ENCODE measurements at regions not wholly inside any gene's neighbourhood (a gene's known extent, or its start where the extent isn't known, plus 50 kb on each side); places are given as distances from the start of the nearest gene placed in this dataset.

DNA sequence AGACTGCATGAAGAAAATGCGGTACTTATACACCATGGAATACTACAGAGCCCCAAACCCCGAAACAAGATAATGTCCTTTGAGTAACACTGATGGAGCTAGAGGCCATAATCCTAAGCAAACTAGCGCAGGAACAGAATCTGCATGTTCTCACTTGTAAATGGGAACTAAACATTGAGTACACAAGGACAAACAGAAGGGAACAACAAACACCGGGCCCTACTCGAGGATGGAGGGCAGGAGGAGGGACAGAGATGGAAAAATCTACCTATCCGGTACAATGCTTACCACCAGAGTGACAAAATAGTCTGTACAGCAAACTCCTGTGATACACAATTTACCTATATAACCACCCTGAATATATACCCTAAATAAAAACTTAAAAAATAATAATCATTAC, 507.9 kb downstream of the IPMK start:
- Histone ChIP-seq H3K36me3 (ENCODE audit: control insufficient read depth in 4 of 4, insufficient read depth in 4 of 4, low read length in 3 of 4) (no peaks in the 10 kb centered on the region), H3K9me3 (ENCODE audit: control extremely low read depth in 1 of 5, control insufficient read depth in 4 of 5, insufficient read depth in 2 of 5, low read depth in 1 of 5, low read length in 4 of 5) (no peaks in the 10 kb centered on the region), H3K27me3 (replicated peaks in 2 of 5; ENCODE audit: control insufficient read depth in 4 of 5, insufficient read depth in 5 of 5, low read length in 4 of 5) (no peaks in the 10 kb centered on the region), H3K4me1 (ENCODE audit: control extremely low read depth in 1 of 4, control insufficient read depth in 4 of 4, insufficient read depth in 4 of 4, low read length in 3 of 4) (no peaks in the 10 kb centered on the region), H3K27ac (ENCODE audit: insufficient read depth in 1 of 2, low read depth in 1 of 2, low read length in 2 of 2, poor library complexity in 1 of 2, severe bottlenecking in 2 of 2) (no peak overlapping the region), H3K4me3 (ENCODE audit: control insufficient read depth in 1 of 7, extremely low read depth in 1 of 7, insufficient read depth in 4 of 7, low read depth in 2 of 7, low read length in 6 of 7) (no peak overlapping the region)
- POLR2A ChIA-PET: no interaction called here
- no peak for DNase-seq
- CTCF ChIA-PET: no interaction called here
- 97% methylated on average over 3 of the region's 6 CpGs for WGBS (ENCODE audit: insufficient coverage)

DNA sequence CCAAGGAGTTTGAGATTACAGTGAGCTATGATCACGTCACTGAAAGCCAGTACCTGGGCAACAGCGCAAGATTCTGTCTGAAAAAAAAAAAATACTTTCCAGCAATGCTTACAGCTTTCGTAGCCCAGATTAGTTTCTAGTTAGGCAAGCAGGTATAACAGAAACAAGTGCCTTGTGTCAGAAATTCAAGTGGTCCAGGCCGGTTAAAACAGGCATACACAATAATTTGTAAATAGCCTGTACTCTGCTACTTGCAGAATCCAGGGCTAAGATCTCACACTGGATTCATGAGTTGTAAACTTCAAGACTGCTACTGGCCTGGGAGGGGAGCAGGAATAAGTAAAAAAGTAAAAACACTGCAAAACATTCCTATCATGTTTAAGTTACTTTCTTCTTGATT, 512.9 kb downstream of the IPMK start:
- H3K27ac ChIP-seq (ENCODE audit: insufficient read depth in 1 of 2, low read depth in 1 of 2, low read length in 2 of 2, poor library complexity in 1 of 2, severe bottlenecking in 2 of 2): no peak overlapping the region
- no peaks in the 10 kb centered on the region for H3K27me3 ChIP-seq (replicated peaks in 2 of 5; ENCODE audit: control insufficient read depth in 4 of 5, insufficient read depth in 5 of 5, low read length in 4 of 5)
- DNase-seq: no peak
- WGBS (ENCODE audit: insufficient coverage): 100% methylated on average over 3 of the region's 4 CpGs
- no peaks in the 10 kb centered on the region for H3K36me3 ChIP-seq (ENCODE audit: control insufficient read depth in 4 of 4, insufficient read depth in 4 of 4, low read length in 3 of 4)
- H3K4me3 ChIP-seq (ENCODE audit: control insufficient read depth in 1 of 7, extremely low read depth in 1 of 7, insufficient read depth in 4 of 7, low read depth in 2 of 7, low read length in 6 of 7): no peak overlapping the region
- ChIA-PET CTCF (no interaction called here), POLR2A (no interaction called here)
- no peaks in the 10 kb centered on the region for H3K4me1 ChIP-seq (ENCODE audit: control extremely low read depth in 1 of 4, control insufficient read depth in 4 of 4, insufficient read depth in 4 of 4, low read length in 3 of 4)
- H3K9me3 ChIP-seq (ENCODE audit: control extremely low read depth in 1 of 5, control insufficient read depth in 4 of 5, insufficient read depth in 2 of 5, low read depth in 1 of 5, low read length in 4 of 5): no peaks in the 10 kb centered on the region

DNA sequence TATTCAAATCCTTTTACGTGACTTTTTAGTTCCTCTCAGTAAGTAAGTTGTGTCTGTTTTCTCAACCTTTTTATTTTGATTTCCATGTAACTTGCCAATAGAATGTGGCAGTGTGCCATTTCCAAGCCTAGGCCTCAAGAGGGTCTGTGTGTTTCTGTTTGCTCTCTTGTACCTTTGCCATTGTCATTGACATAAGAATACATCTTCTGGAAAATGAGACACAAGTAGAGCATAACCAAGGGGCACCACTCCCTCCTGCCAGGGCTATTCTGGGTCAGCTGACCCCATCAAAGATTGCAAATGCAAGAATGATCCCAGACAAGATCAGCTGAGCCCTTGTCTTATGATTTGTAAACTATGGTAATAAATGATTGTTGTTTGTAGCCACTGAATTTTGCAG, 524.0 kb downstream of the IPMK start:
- WGBS (ENCODE audit: insufficient coverage): 100% methylated on average over 1 of the region's 1 CpG
- H3K4me1 ChIP-seq (ENCODE audit: control extremely low read depth in 1 of 4, control insufficient read depth in 4 of 4, insufficient read depth in 4 of 4, low read length in 3 of 4): no peaks in the 10 kb centered on the region
- no peaks in the 10 kb centered on the region for H3K27me3 ChIP-seq (replicated peaks in 2 of 5; ENCODE audit: control insufficient read depth in 4 of 5, insufficient read depth in 5 of 5, low read length in 4 of 5)
- POLR2A ChIA-PET: no interaction called here
- CTCF ChIA-PET: no interaction called here
- H3K27ac ChIP-seq (ENCODE audit: insufficient read depth in 1 of 2, low read depth in 1 of 2, low read length in 2 of 2, poor library complexity in 1 of 2, severe bottlenecking in 2 of 2): no peak overlapping the region
- H3K4me3 ChIP-seq (ENCODE audit: control insufficient read depth in 1 of 7, extremely low read depth in 1 of 7, insufficient read depth in 4 of 7, low read depth in 2 of 7, low read length in 6 of 7): no peak overlapping the region
- DNase-seq: no peak
- no peaks in the 10 kb centered on the region for H3K9me3 ChIP-seq (ENCODE audit: control extremely low read depth in 1 of 5, control insufficient read depth in 4 of 5, insufficient read depth in 2 of 5, low read depth in 1 of 5, low read length in 4 of 5)
- H3K36me3 ChIP-seq (ENCODE audit: control insufficient read depth in 4 of 4, insufficient read depth in 4 of 4, low read length in 3 of 4): no peaks in the 10 kb centered on the region

DNA sequence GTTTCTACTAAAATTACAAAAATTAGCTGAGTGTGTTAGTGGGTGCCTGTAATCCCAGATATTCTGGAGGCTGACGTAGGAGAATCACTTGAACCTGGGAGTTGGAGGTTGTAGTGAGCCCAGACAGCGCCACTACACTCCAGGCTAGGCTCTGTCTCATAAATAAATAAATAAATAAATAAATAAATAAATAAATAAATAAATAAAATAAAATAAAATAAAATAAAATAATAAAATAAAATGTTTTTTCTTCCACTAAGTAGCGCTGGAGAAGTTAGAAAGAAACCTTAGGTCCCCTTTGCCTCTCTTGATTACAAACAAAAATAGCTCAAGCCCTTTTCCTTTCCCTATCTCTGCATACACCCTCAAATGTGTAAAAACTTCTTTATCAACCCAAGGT, 525.9 kb downstream of the IPMK start:
- DNase-seq: no peak
- WGBS (ENCODE audit: insufficient coverage): 100% methylated on average over 1 of the region's 3 CpGs
- no peaks in the 10 kb centered on the region for H3K36me3 ChIP-seq (ENCODE audit: control insufficient read depth in 4 of 4, insufficient read depth in 4 of 4, low read length in 3 of 4)
- no peaks in the 10 kb centered on the region for H3K4me1 ChIP-seq (ENCODE audit: control extremely low read depth in 1 of 4, control insufficient read depth in 4 of 4, insufficient read depth in 4 of 4, low read length in 3 of 4)
- H3K27me3 ChIP-seq (replicated peaks in 2 of 5; ENCODE audit: control insufficient read depth in 4 of 5, insufficient read depth in 5 of 5, low read length in 4 of 5): no peaks in the 10 kb centered on the region
- no peak overlapping the region for H3K27ac ChIP-seq (ENCODE audit: insufficient read depth in 1 of 2, low read depth in 1 of 2, low read length in 2 of 2, poor library complexity in 1 of 2, severe bottlenecking in 2 of 2)
- CTCF ChIA-PET: no interaction called here
- POLR2A ChIA-PET: no interaction called here
- H3K4me3 ChIP-seq (ENCODE audit: control insufficient read depth in 1 of 7, extremely low read depth in 1 of 7, insufficient read depth in 4 of 7, low read depth in 2 of 7, low read length in 6 of 7): no peak overlapping the region
- H3K9me3 ChIP-seq (ENCODE audit: control extremely low read depth in 1 of 5, control insufficient read depth in 4 of 5, insufficient read depth in 2 of 5, low read depth in 1 of 5, low read length in 4 of 5): no peaks in the 10 kb centered on the region

DNA sequence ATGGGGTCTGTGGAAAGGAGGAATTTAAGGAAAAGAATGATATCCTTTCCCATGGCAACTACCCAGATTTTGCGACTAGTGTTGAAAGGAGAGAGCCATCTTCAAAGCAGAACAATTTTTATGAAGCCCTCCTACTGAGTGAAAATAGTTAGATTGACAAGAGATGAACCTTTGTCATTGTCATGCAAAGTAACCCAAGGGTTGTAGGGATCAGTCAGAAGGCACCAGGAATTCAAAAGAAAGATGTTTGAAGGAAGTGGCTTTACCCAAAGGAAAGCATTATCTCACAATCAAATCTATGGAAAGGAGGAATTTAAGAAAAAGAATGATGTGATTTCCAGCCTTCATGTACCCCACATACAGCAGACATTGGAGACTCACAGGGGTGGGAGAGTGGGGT, 544.4 kb downstream of the IPMK start:
- DNase-seq: no peak
- ChIA-PET CTCF (no interaction called here), POLR2A (no interaction called here)
- Histone ChIP-seq H3K9me3 (ENCODE audit: control extremely low read depth in 1 of 5, control insufficient read depth in 4 of 5, insufficient read depth in 2 of 5, low read depth in 1 of 5, low read length in 4 of 5) (no peaks in the 10 kb centered on the region), H3K36me3 (ENCODE audit: control insufficient read depth in 4 of 4, insufficient read depth in 4 of 4, low read length in 3 of 4) (no peaks in the 10 kb centered on the region), H3K27me3 (replicated peaks in 2 of 5; ENCODE audit: control insufficient read depth in 4 of 5, insufficient read depth in 5 of 5, low read length in 4 of 5) (no peaks in the 10 kb centered on the region), H3K4me3 (ENCODE audit: control insufficient read depth in 1 of 7, extremely low read depth in 1 of 7, insufficient read depth in 4 of 7, low read depth in 2 of 7, low read length in 6 of 7) (no peak overlapping the region), H3K4me1 (ENCODE audit: control extremely low read depth in 1 of 4, control insufficient read depth in 4 of 4, insufficient read depth in 4 of 4, low read length in 3 of 4) (no peaks in the 10 kb centered on the region), H3K27ac (ENCODE audit: insufficient read depth in 1 of 2, low read depth in 1 of 2, low read length in 2 of 2, poor library complexity in 1 of 2, severe bottlenecking in 2 of 2) (no peak overlapping the region)
- 67% methylated on average over 1 of the region's 1 CpG for WGBS (ENCODE audit: insufficient coverage)

DNA sequence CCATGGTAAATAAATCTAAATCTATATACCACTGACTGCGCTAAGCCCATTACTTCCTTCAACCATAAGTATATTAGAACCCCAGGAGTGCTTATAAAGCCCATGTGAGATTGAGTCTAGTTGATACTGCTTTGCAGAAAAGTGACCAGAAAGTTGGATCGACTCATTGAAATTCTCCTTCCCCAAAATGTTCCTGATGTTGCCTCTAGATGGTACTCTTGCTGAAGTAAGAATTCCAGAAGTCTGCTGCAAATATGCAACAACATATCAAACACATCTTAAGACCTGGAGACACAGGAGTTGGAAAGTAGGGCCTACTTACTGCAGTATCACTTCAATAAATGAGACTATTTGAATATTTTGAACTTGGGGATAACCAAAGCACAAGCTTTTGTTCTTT, 550.8 kb downstream of the IPMK start:
- CTCF ChIA-PET: no interaction called here
- H3K27ac ChIP-seq (ENCODE audit: insufficient read depth in 1 of 2, low read depth in 1 of 2, low read length in 2 of 2, poor library complexity in 1 of 2, severe bottlenecking in 2 of 2): no peak overlapping the region

DNA sequence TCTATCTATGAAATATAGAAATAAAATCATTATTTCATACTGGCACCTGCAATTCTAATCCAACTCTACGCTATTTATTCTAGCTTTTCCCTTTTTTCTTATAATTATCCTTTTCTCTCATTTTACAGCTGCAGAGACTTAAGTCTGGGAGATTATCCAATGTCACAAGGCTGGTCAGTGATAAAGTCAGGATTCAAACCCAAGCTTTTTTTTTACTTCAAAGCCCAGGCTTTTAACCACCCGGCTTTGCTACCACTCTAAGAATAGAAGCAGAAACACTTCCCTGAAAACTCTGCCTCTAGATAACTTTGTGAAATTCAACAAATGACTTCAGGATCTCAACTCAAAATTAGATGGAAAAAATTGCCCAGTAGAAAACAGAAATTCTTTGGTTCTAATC, 552.5 kb downstream of the IPMK start:
- no peaks in the 10 kb centered on the region for H3K9me3 ChIP-seq (ENCODE audit: control extremely low read depth in 1 of 5, control insufficient read depth in 4 of 5, insufficient read depth in 2 of 5, low read depth in 1 of 5, low read length in 4 of 5)
- no peak overlapping the region for H3K27ac ChIP-seq (ENCODE audit: insufficient read depth in 1 of 2, low read depth in 1 of 2, low read length in 2 of 2, poor library complexity in 1 of 2, severe bottlenecking in 2 of 2)
- DNase-seq: no peak
- CTCF ChIA-PET: no interaction called here
- WGBS (ENCODE audit: insufficient coverage): 86% methylated on average over 1 of the region's 2 CpGs
- POLR2A ChIA-PET: no interaction called here
- no peaks in the 10 kb centered on the region for H3K4me1 ChIP-seq (ENCODE audit: control extremely low read depth in 1 of 4, control insufficient read depth in 4 of 4, insufficient read depth in 4 of 4, low read length in 3 of 4)
- no peak overlapping the region for H3K4me3 ChIP-seq (ENCODE audit: control insufficient read depth in 1 of 7, extremely low read depth in 1 of 7, insufficient read depth in 4 of 7, low read depth in 2 of 7, low read length in 6 of 7)
- no peaks in the 10 kb centered on the region for H3K27me3 ChIP-seq (replicated peaks in 2 of 5; ENCODE audit: control insufficient read depth in 4 of 5, insufficient read depth in 5 of 5, low read length in 4 of 5)
- H3K36me3 ChIP-seq (ENCODE audit: control insufficient read depth in 4 of 4, insufficient read depth in 4 of 4, low read length in 3 of 4): no peaks in the 10 kb centered on the region

More for the DNA sequence above, 550.8 kb downstream of the IPMK start:
- Histone ChIP-seq H3K4me1 (ENCODE audit: control extremely low read depth in 1 of 4, control insufficient read depth in 4 of 4, insufficient read depth in 4 of 4, low read length in 3 of 4) (no peaks in the 10 kb centered on the region), H3K9me3 (ENCODE audit: control extremely low read depth in 1 of 5, control insufficient read depth in 4 of 5, insufficient read depth in 2 of 5, low read depth in 1 of 5, low read length in 4 of 5) (no peaks in the 10 kb centered on the region), H3K4me3 (ENCODE audit: control insufficient read depth in 1 of 7, extremely low read depth in 1 of 7, insufficient read depth in 4 of 7, low read depth in 2 of 7, low read length in 6 of 7) (no peak overlapping the region), H3K36me3 (ENCODE audit: control insufficient read depth in 4 of 4, insufficient read depth in 4 of 4, low read length in 3 of 4) (no peaks in the 10 kb centered on the region), H3K27me3 (replicated peaks in 2 of 5; ENCODE audit: control insufficient read depth in 4 of 5, insufficient read depth in 5 of 5, low read length in 4 of 5) (no peaks in the 10 kb centered on the region)
- DNase-seq: no peak
- POLR2A ChIA-PET: no interaction called here
- 100% methylated on average over 1 of the region's 2 CpGs for WGBS (ENCODE audit: insufficient coverage)

DNA sequence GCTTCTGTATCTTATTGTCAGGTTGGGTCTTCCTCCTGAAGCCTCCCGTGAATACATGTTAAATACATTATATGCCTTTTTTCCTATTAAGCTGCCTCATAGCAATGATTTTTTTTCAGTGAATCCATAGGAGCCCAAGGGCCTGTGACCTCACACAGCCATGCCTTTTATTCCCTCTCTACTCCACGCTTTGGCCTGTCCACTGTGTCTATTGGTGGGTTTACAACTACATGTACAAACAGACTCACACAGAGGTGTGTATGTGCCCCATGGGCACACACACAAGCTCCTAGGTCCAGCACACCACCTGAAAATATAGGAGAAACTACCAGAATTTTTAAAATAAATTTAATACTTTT, 560.4 kb downstream of the IPMK start:
- Histone ChIP-seq H3K9me3 (ENCODE audit: control extremely low read depth in 1 of 5, control insufficient read depth in 4 of 5, insufficient read depth in 2 of 5, low read depth in 1 of 5, low read length in 4 of 5) (no peaks in the 10 kb centered on the region), H3K27ac (ENCODE audit: insufficient read depth in 1 of 2, low read depth in 1 of 2, low read length in 2 of 2, poor library complexity in 1 of 2, severe bottlenecking in 2 of 2) (no peak overlapping the region), H3K4me1 (ENCODE audit: control extremely low read depth in 1 of 4, control insufficient read depth in 4 of 4, insufficient read depth in 4 of 4, low read length in 3 of 4) (no peaks in the 10 kb centered on the region), H3K36me3 (ENCODE audit: control insufficient read depth in 4 of 4, insufficient read depth in 4 of 4, low read length in 3 of 4) (no peaks in the 10 kb centered on the region), H3K4me3 (ENCODE audit: control insufficient read depth in 1 of 7, extremely low read depth in 1 of 7, insufficient read depth in 4 of 7, low read depth in 2 of 7, low read length in 6 of 7) (no peak overlapping the region), H3K27me3 (replicated peaks in 2 of 5; ENCODE audit: control insufficient read depth in 4 of 5, insufficient read depth in 5 of 5, low read length in 4 of 5) (no peaks in the 10 kb centered on the region)
- POLR2A ChIA-PET: no interaction called here
- CTCF ChIA-PET: no interaction called here
- DNase-seq: no peak
- 100% methylated on average over 2 of the region's 2 CpGs for WGBS (ENCODE audit: insufficient coverage)
